Effector CD4-positive, alpha-beta T cell (primary cell): ENCODE measurements at regions not wholly inside any gene's neighbourhood (a gene's known extent, or its start where the extent isn't known, plus 50 kb on each side); places are given as distances from the start of the nearest gene placed in this dataset.

Experiments used
- DNase-seq: peaks from one replicate; pipeline ENCODE4 v3.0.0-alpha.2; 2020

DNA sequence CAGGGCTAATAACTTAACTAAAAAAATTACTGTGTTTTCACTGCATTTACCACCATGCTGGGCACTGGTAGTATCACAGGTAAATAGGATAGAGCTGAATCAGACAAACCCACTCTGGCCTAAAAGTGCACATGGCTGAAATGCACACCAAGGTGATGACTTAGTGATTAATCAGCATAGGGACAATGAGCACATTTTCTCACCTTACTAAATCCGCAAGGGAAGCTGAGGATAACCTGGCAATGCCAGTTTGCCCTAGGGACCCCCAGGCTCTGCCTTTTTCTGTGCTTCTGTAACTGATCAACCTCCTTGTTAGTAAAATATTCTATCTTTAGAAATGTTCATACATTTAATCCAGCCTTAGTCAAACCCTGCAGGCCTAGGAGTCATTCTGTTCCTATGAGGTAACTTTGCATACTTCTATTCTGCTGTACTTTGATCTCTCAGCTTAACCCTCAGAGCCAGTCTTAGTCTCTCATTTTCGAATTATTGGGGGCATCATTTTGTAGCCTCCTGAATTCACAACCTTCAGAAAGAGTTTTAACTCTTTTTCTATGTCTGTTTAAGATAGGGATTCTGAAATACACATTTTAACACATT lies 562.9 kb upstream of the KCNMB2 start:
- DNase-seq = no peak

DNA sequence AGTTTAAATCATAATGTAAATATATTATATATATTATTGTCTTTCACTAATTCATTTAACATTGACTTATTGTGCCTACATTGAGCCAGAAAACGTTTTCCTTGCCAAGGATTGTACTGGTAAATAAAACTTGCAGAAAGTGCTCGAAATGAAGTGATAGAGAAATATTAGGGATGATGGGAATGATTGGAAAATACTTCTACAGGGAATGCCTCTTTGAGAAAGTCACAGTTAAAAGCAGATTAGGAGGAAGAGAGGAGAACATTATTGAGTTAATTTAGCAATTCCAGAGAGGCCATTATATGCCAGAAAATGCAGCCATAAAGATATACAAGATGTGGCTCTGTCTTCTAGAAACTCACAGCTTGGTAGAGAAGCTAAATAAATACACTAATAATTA lies 560.0 kb upstream of the KCNMB2 start:
- no peak for DNase-seq

DNA sequence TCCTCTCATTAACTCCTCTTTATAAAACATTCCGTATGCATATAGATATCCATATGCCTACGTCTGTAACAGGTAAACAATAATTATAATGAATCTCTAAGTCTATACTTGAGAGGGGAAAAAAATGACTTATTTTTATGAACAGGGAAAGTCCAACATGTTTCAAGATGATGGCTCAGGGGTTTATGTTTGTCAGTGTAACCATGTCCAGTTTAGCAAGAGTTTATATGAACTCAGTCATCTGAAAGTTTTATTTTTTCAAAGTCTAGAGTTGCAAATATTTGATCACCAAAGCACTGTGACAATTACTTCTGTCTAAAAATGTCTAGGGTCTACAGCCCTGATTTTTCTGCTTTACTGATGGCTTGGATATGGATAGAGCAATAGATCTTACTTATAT lies 559.4 kb upstream of the KCNMB2 start:
- DNase-seq = no peak

DNA sequence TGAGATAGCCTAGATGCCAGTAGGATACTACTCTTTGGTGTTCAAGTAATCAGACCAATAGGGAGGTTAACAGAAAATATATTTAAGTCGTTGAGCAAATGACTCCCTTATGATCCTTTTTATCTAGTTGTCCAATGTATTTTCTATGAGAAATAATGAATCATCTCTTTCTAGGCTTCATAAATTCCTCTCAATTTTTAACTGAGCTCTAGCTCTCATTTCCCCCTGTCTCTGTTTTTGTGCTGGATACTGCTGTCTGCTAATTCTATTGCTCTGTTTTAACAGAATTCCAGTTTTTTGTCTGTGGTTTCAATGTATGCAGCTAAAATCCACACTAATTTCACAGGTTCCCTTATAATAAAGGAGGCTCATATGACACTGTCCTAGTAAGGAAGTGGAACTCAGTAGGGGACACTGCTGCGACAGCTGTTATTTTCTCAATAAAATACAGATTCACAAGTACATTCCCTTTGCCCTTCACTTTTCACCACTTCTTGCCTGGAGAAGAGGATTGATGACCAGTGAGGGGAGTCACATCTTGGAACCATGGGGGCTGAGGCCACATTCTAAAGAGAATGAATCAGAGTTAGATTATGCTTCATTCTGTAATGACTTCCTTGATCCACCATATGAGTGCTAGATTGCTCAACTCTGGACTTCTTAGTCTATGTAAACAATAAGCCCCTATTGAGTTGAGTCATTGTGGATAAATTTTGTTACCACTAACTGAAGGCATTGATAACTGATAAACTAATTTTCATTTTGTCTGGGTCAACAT lies 558.7 kb upstream of the KCNMB2 start:
- DNase-seq = no peak

DNA sequence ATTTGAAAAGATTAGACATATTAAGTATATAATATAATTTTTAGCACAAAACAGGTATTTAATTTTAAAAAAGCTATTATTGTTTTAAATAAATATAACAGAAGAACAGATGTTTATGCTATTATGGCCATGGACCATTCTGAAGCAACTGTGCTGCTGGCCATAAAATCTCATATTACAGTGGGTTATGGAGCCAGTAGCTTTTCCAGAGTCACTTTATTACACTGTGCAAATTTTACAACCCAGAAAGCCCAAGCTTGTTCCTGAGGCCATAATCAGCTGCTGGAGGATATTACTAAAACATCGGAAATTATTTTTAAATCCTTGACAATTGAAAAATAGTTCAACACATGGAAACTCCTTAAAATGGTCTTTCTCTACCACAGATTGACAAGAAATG lies 557.3 kb upstream of the KCNMB2 start:
- no peak for DNase-seq

DNA sequence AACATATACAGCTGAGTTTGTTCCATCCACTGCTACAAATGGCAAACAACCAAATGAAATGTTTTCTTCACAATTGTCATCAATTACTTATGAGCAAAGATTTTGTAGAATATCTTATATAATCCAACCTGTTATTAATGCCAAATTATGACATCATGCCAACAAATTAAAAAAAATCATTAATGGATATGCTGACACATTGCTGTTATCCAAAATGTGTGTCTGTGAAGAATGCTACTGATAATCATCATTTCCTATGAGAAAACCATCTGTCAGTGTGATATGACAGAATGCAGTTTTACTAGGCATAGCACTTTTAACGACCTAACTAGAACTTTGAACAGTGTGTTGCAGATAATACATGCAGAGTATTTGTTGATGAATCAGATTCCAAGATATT lies 556.5 kb upstream of the KCNMB2 start:
- DNase-seq = no peak

DNA sequence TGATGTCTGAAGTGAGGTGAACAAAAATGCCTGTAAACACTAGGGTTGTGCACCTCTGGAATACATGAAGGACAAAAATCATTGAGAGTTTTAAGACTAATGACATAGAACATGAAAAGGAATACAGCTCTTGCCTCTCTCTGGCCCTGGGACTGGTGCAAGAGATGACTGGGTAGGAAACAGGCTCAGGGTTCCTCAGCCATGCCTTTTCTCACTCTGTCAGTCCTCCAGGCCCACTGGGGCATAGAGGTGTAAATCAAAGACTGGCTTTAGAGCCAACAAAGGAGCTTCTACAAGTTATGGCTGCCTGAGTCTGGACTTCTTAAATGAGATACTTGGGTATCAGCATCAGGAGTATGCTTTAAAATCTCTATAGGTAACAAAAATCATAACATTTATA lies 554.7 kb upstream of the KCNMB2 start:
- no peak for DNase-seq

DNA sequence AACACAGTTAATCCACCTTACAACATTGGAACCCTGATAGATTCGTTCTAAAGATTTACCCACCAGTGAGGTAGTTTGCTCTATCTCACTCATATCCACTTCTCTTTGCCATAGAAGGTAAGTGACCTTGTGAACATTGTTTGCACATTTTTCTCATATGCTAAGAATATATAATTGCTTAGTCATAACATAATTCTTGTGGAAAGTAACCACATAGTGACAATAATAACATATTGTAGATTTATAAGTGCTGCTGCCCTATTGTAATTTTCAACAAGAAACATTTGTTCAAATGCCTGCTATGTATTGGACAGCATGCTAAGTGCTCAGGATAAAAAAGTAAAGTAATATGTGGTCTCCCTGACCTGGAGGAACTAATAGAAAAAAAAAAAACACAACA lies 554.2 kb upstream of the KCNMB2 start:
- no peak for DNase-seq

DNA sequence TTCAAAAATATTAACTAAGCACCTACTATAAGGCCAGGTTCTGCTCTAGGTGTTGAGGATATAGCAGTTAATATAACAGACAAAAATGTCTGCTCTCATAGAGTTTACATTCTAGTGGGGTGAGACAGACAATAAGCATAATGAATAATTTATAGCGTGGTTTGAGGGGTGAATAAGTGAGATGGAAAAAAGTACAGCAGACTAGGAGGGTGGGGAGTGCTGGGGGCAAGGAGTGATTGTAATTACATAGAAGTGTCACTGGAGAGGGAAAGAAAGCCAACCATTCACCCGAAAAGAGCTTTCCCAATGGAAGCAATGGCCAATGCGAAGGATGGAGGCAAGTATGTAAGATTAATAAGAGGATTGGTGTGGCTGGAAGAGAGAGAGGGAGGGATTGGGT lies 552.9 kb upstream of the KCNMB2 start:
- DNase-seq = no peak

DNA sequence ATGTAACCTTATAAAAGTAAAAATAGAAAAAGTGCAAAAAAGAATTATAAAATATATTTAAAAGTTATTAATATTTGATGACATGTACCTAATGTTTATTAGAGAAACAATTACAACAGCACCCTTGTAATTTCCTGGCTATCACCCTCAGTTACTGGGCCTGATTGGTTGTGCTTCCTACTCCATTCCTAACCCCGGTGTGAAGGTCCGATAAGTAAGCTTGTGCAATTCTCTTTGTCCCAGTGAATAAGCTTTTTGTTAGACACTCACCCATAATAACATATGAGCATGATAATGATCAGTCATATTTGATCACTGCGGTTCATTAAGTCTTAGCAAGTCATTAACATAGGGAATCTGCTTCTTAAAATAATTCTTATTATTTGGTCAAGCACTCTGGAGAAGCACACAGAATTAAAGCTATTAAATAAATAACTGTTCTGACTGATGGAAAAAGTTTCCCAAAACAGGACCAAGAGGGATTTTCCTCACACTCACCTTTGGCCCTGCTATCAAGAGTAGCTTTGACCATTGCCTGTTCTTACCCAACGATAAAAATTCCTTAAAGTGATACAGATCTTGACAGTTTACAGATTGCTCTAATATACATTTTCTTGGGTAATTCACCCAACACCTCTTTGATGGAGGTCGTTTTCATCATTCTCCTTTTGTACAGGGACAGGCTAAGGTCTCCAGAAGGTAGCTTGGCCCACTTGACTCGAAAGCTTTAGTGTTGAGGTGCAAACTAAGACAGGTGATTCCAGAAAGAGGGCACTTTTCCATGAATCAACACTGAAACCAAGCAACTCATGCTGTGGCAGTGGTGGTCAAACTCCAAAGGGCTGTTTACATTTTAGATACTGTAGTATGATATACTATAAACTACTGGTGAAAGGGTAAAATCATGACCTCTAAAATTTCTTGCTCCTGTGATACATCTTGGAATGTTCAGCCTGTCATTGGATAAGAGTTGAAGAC lies 543.0 kb upstream of the KCNMB2 start:
- no peak for DNase-seq

DNA sequence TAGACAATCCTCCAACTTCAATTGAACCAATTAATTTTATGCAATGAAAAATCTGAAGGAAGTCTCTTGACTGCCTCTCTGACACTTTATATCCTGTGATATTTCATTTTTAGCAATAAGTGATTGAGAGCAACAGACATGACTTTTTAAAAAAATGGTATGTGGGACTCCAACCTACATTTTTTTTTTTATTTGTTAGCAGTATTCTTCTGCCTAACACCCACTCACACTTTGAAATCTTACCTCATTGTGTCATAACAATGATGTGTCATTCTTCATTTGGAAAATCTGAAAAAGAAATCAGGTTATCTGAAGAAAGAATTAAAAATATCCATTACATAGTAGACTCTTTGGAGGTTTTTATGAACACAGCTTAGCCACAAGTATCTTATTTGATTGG lies 541.3 kb upstream of the KCNMB2 start:
- DNase-seq = no peak

DNA sequence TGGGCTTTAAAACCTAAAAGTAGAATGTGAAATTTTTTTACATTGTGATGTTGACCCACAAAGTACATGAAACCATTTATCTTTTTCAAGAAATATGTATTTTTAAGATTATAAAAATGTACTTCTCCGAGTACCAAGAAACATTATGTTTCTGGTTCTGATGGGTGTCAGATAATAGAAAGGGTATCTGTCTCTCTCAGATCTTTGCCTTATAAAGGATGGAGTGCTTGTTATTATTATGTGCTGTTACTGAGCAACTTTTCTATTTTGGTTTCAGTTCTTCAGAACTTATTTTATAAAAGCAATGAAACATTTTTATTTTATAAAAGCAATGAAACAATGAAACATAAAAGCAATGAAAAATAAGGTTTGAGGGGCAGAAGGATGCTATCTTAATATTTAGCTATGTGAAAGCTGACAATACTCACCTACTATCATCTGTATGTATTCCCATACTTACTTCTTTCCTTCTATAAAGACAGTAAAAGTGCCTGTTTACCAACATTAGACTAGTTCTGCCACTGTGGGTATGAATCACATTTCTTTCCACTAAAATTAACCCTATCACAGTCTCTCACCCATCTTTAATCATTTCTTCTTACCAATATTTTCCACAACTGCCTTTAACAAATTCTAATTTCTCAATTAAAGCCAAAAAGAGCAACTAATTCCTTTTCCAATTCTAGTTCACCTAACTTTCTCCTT lies 540.7 kb upstream of the KCNMB2 start:
- DNase-seq = no peak

DNA sequence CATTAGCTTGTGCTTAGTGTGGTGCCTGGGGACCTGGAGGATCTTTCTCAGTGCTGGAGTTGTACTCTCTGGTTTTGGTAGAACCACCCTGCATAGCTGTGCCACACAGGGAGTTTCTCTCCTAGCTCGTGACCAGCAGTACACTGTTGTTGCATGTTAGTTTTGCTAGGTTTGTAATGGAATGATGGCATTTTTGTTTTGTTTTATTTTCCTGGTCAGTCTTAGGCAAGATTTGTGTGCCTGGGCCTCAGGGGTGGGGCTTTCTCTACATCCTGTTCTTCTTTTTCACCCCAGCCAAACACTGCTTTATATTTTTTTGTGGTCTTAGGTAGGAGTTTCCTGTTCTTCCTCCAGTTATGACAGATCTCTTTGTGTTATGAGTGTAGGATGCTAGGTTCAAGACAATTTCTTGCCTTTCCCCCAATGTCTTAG lies 534.5 kb upstream of the KCNMB2 start:
- DNase-seq = no peak

DNA sequence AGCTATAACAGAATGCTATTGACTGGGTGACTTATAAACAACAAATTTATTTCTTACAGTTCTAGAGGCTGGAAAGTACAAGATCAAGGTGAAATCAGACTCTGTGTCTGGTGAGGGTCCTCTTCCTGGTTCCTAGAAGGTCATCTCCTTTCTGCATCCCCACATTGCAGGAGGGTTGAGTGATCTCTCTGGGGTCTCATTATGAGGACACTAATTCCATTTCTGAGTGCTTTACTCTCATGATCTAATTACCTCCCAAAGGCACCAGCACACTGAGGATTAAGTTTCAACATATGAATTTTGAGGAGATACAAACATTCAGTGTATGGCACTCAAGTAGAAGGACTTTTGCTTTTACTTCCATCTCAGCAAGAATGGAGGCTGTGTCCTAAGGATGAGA lies 534.1 kb upstream of the KCNMB2 start:
- DNase-seq = no peak

DNA sequence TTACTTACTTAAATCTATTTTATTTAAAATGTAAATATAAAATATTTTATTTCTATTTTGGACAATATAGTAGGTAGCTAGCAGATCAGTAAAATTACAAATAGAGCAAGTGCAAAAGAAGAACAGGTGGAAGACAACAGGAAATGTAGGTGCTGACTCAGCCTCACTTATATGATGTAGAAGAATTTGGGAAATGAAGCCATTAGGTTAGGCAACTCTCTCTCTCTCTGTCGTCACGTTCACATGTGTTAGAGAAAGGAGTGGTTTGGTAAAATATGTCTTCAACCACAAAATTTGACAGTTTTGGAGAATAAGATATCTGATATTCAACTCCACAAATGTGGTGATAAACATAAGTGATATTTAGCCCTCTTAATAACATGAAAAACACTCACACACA lies 532.5 kb upstream of the KCNMB2 start:
- DNase-seq = no peak

DNA sequence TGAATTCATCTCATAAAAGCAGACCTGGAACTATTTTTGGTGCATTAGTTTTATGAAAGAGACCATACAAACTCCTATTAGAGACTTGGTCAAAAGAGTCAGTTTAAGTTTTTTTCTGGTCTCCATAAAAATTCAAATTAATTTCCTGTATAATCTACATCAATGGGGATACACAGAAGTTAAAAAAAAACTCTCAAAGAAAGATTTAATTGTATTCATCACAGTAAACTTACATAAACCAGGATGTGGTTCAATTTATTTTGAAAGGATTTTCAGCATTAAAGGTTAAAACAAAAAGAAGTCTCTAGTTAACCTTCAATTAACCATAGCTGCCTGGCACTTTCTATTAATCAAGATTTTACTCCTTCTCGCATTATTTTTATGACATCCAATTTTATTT lies 530.3 kb upstream of the KCNMB2 start:
- no peak for DNase-seq

DNA sequence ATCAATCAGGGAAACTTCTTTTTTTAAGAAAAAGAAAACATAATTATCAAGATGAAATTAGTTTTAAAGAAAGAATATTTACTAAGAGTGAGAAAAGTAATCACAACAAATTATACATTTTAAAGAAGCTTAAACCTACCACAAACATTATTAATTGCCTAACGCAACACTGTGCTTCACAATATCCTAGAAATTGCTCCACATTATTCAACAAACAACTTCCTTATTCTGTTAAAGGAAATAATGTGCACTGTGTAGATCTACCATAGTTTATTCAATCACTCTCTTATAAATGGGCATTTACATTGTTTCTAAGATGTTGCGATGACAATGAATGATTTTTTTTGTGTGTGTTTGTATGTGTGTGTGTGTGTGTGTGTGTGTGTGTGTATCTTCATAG lies 525.9 kb upstream of the KCNMB2 start:
- no peak for DNase-seq

DNA sequence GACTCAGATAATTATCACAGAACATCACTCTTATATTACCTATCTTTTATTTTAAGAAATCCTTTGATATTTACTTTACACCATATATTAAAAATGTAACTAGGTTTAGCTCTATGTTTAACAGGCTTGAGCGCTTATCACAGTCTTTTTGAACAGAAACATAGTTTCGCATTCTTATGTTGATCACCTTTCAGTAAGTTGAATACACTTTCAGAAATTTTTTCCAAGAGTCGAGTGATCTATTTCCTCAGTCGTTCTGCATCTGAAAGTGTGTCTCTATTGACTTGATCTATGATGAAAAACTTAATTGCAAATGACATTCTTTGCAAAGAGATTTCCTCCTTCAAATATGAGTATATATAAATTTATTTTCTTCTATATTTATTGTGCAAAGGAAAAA lies 516.6 kb upstream of the KCNMB2 start:
- no peak for DNase-seq

DNA sequence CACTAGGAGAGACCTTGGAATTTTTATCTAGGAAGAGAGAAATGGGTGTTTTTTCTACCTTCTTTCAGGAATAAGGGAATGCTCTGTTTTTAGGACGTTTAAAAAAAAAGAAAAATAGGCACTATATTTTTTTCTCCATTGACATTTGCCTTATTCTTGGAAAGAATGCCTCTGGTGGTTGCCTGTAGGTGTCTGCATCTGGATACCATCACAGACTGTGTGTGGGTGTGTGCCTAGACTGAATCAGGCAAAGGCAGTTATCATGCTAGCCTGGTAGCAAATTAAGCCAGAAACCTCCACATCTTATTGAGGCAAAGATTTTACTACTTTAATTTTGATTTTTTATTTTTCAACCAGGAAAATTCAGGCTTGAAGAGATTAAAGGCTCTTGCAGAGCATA lies 513.6 kb upstream of the KCNMB2 start:
- no peak for DNase-seq

DNA sequence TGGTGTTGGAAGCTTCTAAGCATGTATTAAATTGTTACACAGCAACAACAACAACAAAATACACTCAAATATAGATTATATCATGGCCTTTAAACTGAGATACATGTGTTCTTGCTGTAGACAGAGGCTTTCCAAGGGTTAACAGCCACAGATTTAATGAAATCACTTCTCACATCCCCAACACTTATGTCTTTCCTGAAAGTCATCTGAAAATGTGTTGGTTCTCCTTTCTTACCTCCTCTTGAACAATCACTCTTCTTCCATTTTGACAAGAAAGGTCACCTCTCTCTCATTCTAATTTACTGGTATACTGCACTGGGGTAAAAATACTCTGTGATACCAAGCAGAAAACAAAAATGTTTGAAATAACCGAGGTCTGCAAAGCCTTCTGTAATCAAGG lies 507.3 kb upstream of the KCNMB2 start:
- DNase-seq = no peak

DNA sequence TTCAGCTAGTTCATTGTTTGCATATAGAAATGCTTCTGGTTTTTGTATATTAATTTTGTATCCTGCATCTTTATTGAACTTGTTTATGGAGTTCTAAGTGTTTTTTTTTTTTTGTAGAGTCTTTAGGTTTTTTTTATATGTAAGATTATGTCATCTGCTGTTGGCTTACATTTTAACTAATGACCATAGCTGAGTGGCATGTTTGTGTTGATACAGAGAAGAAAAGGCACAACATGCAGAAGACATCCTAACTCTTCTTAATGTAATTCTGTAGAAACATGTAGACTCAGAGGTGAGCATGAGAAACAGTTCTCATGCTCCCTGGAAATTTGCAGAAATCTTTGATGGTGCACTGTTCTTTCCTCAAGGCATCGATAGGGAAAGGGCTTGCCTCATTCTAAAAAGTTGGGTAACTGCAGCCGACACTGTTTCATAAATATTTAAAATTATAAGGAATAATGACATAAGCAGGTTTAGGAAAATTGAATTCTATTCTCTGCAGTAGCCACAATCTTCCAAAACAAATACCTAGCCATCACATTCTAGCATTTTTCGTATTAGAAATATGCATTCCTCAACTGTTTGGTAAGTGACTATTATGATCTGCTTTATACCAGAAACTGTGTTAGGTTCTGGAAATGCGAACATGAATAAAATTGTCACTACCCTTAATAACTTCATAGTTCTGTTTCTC lies 499.6 kb upstream of the KCNMB2 start:
- no peak for DNase-seq

DNA sequence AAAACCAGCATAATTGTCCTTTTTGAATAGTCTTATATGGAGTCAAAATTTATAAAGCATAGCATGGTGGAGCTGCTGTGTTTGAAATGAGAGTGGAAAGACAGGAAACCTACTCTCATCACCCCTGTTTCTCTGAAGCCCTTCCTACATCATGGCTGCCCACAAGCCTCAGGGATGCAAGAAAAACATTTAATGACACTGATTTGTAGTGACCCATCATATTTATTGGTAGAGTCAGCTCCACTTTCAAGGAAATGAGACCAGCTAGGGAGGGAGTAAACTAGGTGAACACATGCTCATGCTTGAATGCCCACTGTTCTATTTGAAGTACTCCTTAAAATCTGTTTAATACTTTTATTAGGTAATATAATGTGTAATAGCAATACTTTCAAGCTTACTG lies 494.3 kb upstream of the KCNMB2 start:
- no peak for DNase-seq
